OCI-LY7 (cell line): ENCODE measurements at regions not wholly inside any gene's neighbourhood (a gene's known extent, or its start where the extent isn't known, plus 50 kb on each side); places are given as distances from the start of the nearest gene placed in this dataset.

ENCODE experiments used
- BruUV-seq: library from RNA; stranded (reverse); fragments of 400-500 nt; replicated peaks from 2 replicates; lab custom pipeline; 2021; lab: Mats Ljungman, UMichigan
- CTCF ChIA-PET: fragments of 300-600 bp; sonication (Branson Sonifier 250); formaldehyde crosslinking; loops from one replicate; lab custom pipeline; 2022; ENCODE audit warnings: antibody characterized with exemption; ENCODE audit not compliant: unreplicated experiment; lab: Charles Lee
- POLR2A ChIA-PET: fragments of 300-600 bp; sonication (Branson Sonifier 250); formaldehyde crosslinking; loops from one replicate; lab custom pipeline; 2022; ENCODE audit warnings: antibody characterized with exemption; lab: Charles Lee
- DNase-seq: peaks from one replicate; pipeline ENCODE4 v3.0.0-alpha.2; 2015; ENCODE audit warnings: low spot score
- H2AFZ ChIP-seq: fragments of 200-600 bp; sonication (generic), shearing (Covaris generic); 2 replicates; pipeline ENCODE4 v1.6.1; 2014; ENCODE audit warnings: mild to moderate bottlenecking, antibody characterized with exemption, low read length, moderate library complexity
- H3K27ac ChIP-seq: fragments of 200-600 bp; sonication (generic); 2 replicates; pipeline ENCODE4 v1.5.1; 2014; ENCODE audit warnings: mixed run types, low read depth, mild to moderate bottlenecking, moderate library complexity, low read length, inconsistent platforms; ENCODE audit not compliant: poor library complexity, severe bottlenecking
- H3K36me3 ChIP-seq: fragments of 200-600 bp; sonication (generic); 2 replicates; pipeline ENCODE4 v1.6.1; 2014; ENCODE audit warnings: mild to moderate bottlenecking, antibody characterized with exemption, low read length, moderate library complexity, mixed read lengths; ENCODE audit not compliant: insufficient read depth
- H3K4me1 ChIP-seq: fragments of 200-600 bp; sonication (generic); 2 replicates; pipeline ENCODE4 v1.5.1; 2014; ENCODE audit warnings: mild to moderate bottlenecking, low read length; ENCODE audit not compliant: insufficient read depth, poor library complexity, severe bottlenecking
- H3K4me2 ChIP-seq: fragments of 200-600 bp; sonication (generic); 2 replicates; pipeline ENCODE4 v1.6.1; 2014; ENCODE audit warnings: mild to moderate bottlenecking, low read length
- H3K4me3 ChIP-seq: fragments of 200-600 bp; sonication (generic); 2 replicates; pipeline ENCODE4 v1.5.1; 2014; ENCODE audit warnings: mild to moderate bottlenecking, low read depth, low read length; ENCODE audit not compliant: poor library complexity, severe bottlenecking
- H3K79me2 ChIP-seq: fragments of 200-600 bp; sonication (generic); 2 replicates; pipeline ENCODE4 v1.6.1; 2016; ENCODE audit warnings: low read depth, mild to moderate bottlenecking, low read length, moderate library complexity, mixed read lengths; ENCODE audit not compliant: insufficient read depth
- H3K9me2 ChIP-seq: fragments of 200-600 bp; sonication (generic); 2 replicates; pipeline ENCODE4 v1.6.1; 2016; ENCODE audit warnings: mild to moderate bottlenecking, low read length, mixed read lengths; ENCODE audit not compliant: insufficient read depth
- H3K9me3 ChIP-seq: fragments of 200-600 bp; sonication (generic); 2 replicates; pipeline ENCODE4 v1.6.1; 2014; ENCODE audit warnings: mild to moderate bottlenecking, mixed run types, low read length, mixed read lengths
- H4K20me1 ChIP-seq: fragments of 200-600 bp; sonication (generic); 2 replicates; pipeline ENCODE4 v1.6.1; 2014; ENCODE audit warnings: mild to moderate bottlenecking, antibody characterized with exemption, low read length, moderate library complexity, mixed read lengths; ENCODE audit not compliant: insufficient read depth
- CTCF ChIP-seq: fragments of 200-600 bp; sonication (generic); conservative IDR thresholded peaks from 2 replicates; pipeline ENCODE4 v1.5.1; 2014; ENCODE audit warnings: mild to moderate bottlenecking, antibody characterized with exemption, low read length, moderate library complexity, mixed read lengths
- EZH2phosphoT487 ChIP-seq: fragments of 200-600 bp; sonication (generic); IDR thresholded peaks from 2 replicates; pipeline ENCODE4 v1.6.1; 2018; ENCODE audit warnings: low read depth, borderline replicate concordance, mild to moderate bottlenecking, mixed run types, antibody characterized with exemption, low read length, moderate library complexity, mixed read lengths
- intact Hi-C: fragments of 100-400 bp; cut with micrococcal nuclease; formaldehyde crosslinking; loops from one replicate; pipeline ENCODE4 v1.10.0; 2022; ENCODE audit not compliant: unreplicated experiment

- intact Hi-C loops = no loop called here
- Histone ChIP-seq H3K4me2 (no peak overlapping the region), H3K4me1 (no peaks in the 10 kb centered on the region), H3K36me3 (no peaks in the 10 kb centered on the region), H3K9me2 (no peaks in the 10 kb centered on the region), H2AFZ (no peak overlapping the region), H3K79me2 (no peaks in the 10 kb centered on the region), H4K20me1 (no peaks in the 10 kb centered on the region), H3K27ac (no peak overlapping the region), H3K4me3 (no peak overlapping the region), H3K9me3 (no peaks in the 10 kb centered on the region)
- BruUV-seq = no TSS peak
- TF ChIP-seq EZH2phosphoT487 = no peak
- TF ChIP-seq CTCF = no peak
- ChIA-PET POLR2A (no interaction called here), CTCF (no interaction called here)
- no peak for DNase-seq
Observed at GRCh38 chr18:22675006-22675405, 257.3 kb upstream of the CTAGE1 start.

GRCh38 chr18:22676423-22676822 lies 256.7 kb upstream of the RBBP8 start:
- BruUV-seq = no TSS peak
- ChIA-PET CTCF (no interaction called here), POLR2A (no interaction called here)
- no peak for TF ChIP-seq CTCF
- no peak for TF ChIP-seq EZH2phosphoT487
- H3K79me2 ChIP-seq = no peaks in the 10 kb centered on the region
- no peak overlapping the region for H3K4me3 ChIP-seq
- H3K4me1 ChIP-seq = no peaks in the 10 kb centered on the region
- H3K9me3 ChIP-seq = no peaks in the 10 kb centered on the region
- H2AFZ ChIP-seq = no peak overlapping the region
- H4K20me1 ChIP-seq = no peaks in the 10 kb centered on the region
- H3K36me3 ChIP-seq = no peaks in the 10 kb centered on the region
- no peak for DNase-seq
- no peak overlapping the region for H3K27ac ChIP-seq
- no peaks in the 10 kb centered on the region for H3K9me2 ChIP-seq
- no peak overlapping the region for H3K4me2 ChIP-seq
- intact Hi-C loops = no loop called here

GRCh38 chr18:22678486-22678885 lies 254.6 kb upstream of the RBBP8 start:
- Histone ChIP-seq H3K4me2 (no peak overlapping the region), H4K20me1 (no peaks in the 10 kb centered on the region), H3K79me2 (no peaks in the 10 kb centered on the region), H3K9me2 (no peaks in the 10 kb centered on the region), H3K4me3 (no peak overlapping the region), H3K4me1 (no peaks in the 10 kb centered on the region), H2AFZ (no peak overlapping the region), H3K9me3 (no peaks in the 10 kb centered on the region), H3K27ac (no peak overlapping the region), H3K36me3 (no peaks in the 10 kb centered on the region)
- intact Hi-C loops = no loop called here
- BruUV-seq = no TSS peak
- TF ChIP-seq CTCF (no peak), EZH2phosphoT487 (no peak)
- ChIA-PET POLR2A (no interaction called here), CTCF (no interaction called here)
- no peak for DNase-seq
